ENCODE measurements at regions not wholly inside any gene's neighbourhood (a gene's known extent, or its start where the extent isn't known, plus 50 kb on each side); places are given as distances from the start of the nearest gene placed in this dataset.

GRCh38 chrX:47776292-47777006, 60.3 kb upstream of the ZNF81 start:
- no peak for TF ChIP-seq CTCF (optimal IDR thresholded peaks at IDR 0.05 in 1 of 3, IDR thresholded peaks at IDR 0.05 in 1 of 3, conservative IDR thresholded peaks at IDR 0.05 in 1 of 3; ENCODE audit: extremely low read depth in 1 of 3, insufficient read depth in 2 of 3, low read length in 3 of 3)
- TF ChIP-seq EZH2 (IDR thresholded peaks at IDR 0.05; ENCODE audit: low read length): no peak

All from keratinocyte (primary cell).